ENCODE measurements at regions not wholly inside any gene's neighbourhood (a gene's known extent, or its start where the extent isn't known, plus 50 kb on each side); places are given as distances from the start of the nearest gene placed in this dataset.

GRCh38 chr17:73795730-73796129 lies 151.5 kb upstream of the SDK2 start:
- FAIRE-seq (no peak), ATAC-seq (no peak), DNase-seq (ENCODE audit: extremely low read depth in 1 of 4, low spot score in 3 of 4) (no peak)
- BruUV-seq (replicated peaks): no TSS peak
- H3K79me2 ChIP-seq (ENCODE audit: control insufficient read depth, insufficient read depth, low read length): no peaks in the 10 kb centered on the region
- no peak overlapping the region for H3K4me3 ChIP-seq
- 0 out of 2 replicates have a peak, but pooled peaks cover 4% of the 10 kb centered on the region for H4K20me1 ChIP-seq (replicated peaks; ENCODE audit: control insufficient read depth, insufficient read depth, low read length)
- WGBS (ENCODE audit: insufficient coverage, low coverage, missing lambda C conversion rate): 0% methylated on average over 2 of the region's 2 CpGs
- no peak overlapping the region for H3K9ac ChIP-seq (ENCODE audit: insufficient read depth in 1 of 2, low read depth in 2 of 2, low read length in 2 of 2)
- in situ Hi-C loops (cut with MboI) (no loop called here), intact Hi-C loops (cut with micrococcal nuclease) (no loop called here)
- no peak overlapping the region for H3K27ac ChIP-seq (ENCODE audit: extremely low read depth, low read depth, low read length)
- H3K4me1 ChIP-seq (replicated peaks in 1 of 2; ENCODE audit: control insufficient read depth in 2 of 2, insufficient read depth in 2 of 2, low read length in 2 of 2): no peaks in the 10 kb centered on the region
- TF ChIP-seq RFX5 (IDR thresholded peaks at IDR 0.05; ENCODE audit: low read depth, low read length) (no peak), E2F3 (CRISPR knock-in tag; IDR thresholded peaks at IDR 0.05) (no peak), RBM17 (IDR thresholded peaks at IDR 0.05; ENCODE audit: borderline replicate concordance, low read depth, low read length) (no peak), ZNF444 (CRISPR knock-in tag; IDR thresholded peaks at IDR 0.05) (no peak), RBM14 (IDR thresholded peaks at IDR 0.05; ENCODE audit: borderline replicate concordance, insufficient read depth, low read depth, low read length) (no peak), ZNF354B (CRISPR knock-in tag; IDR thresholded peaks at IDR 0.05) (no peak), RAD21 (CRISPR knock-in tag; conservative IDR thresholded peaks at IDR 0.05 in 1 of 2, IDR thresholded peaks at IDR 0.05 in 1 of 2) (no peak), BCOR (IDR thresholded peaks at IDR 0.05) (no peak), MCM5 (IDR thresholded peaks at IDR 0.05; ENCODE audit: low read depth) (no peak), POLR3A (IDR thresholded peaks at IDR 0.05; ENCODE audit: borderline replicate concordance, extremely low read depth, insufficient read depth, insufficient read length) (no peak), GTF3C2 (IDR thresholded peaks at IDR 0.05; ENCODE audit: borderline replicate concordance, extremely low read depth, insufficient read length) (no peak), CHCHD3 (CRISPR knock-in tag; IDR thresholded peaks at IDR 0.05) (no peak), ZHX1 (conservative IDR thresholded peaks at IDR 0.05; ENCODE audit: low read length) (no peak), ZNF780A (CRISPR knock-in tag; IDR thresholded peaks at IDR 0.05) (no peak), PKNOX1 (IDR thresholded peaks at IDR 0.05) (no peak), HOXB6 (CRISPR knock-in tag; IDR thresholded peaks at IDR 0.05; ENCODE audit: borderline replicate concordance) (no peak), GTF2F1 (IDR thresholded peaks at IDR 0.05; ENCODE audit: low read depth, low read length) (no peak), ILF3 (IDR thresholded peaks at IDR 0.05; ENCODE audit: borderline replicate concordance) (no peak)
- no peak overlapping the region for H3K4me2 ChIP-seq (ENCODE audit: insufficient read depth, low read length)
- no peaks in the 10 kb centered on the region for H3K9me3 ChIP-seq (replicated peaks; ENCODE audit: control insufficient read depth, insufficient read depth, low read depth, low read length)
- H2AFZ ChIP-seq (ENCODE audit: low read depth, low read length): no peak overlapping the region
- no peaks in the 10 kb centered on the region for H3K36me3 ChIP-seq (ENCODE audit: control insufficient read depth, insufficient read depth, low read length)
- ChIA-PET CTCF (ENCODE audit: low intra/inter-chr PET ratio) (interaction anchor here (0.6 kb wide), 1 partner anchor 1237 kb away, joined by 3 read pairs; no protein-coding TSS in a partner anchor), POLR2A (interaction anchor here (1.3 kb wide), 1 partner anchor 10 kb away, joined by 4 read pairs; no protein-coding TSS in a partner anchor)
- H3K9me1 ChIP-seq (ENCODE audit: control insufficient read depth, insufficient read depth, low read length): no peaks in the 10 kb centered on the region
- no peaks in the 10 kb centered on the region; a peak in 1 of 5 replicates for H3K27me3 ChIP-seq (ENCODE audit: control insufficient read depth in 2 of 2, insufficient read depth in 2 of 2, low read length in 2 of 2)
